Keratinocyte (primary cell): ENCODE measurements at regions not wholly inside any gene's neighbourhood (a gene's known extent, or its start where the extent isn't known, plus 50 kb on each side); places are given as distances from the start of the nearest gene placed in this dataset.

Experiments
- EZH2 ChIP-seq: IDR thresholded peaks from one replicate; pipeline ENCODE4 v1.6.1; 2012; ENCODE audit warnings: inconsistent platforms, mild to moderate bottlenecking, low read length, moderate library complexity
- TF ChIP-seq, protein P1 (sequence below), 3 experiments: IDR thresholded peaks in 1 of 3; conservative IDR thresholded peaks in 1 of 3; optimal IDR thresholded peaks in 1 of 3; 2 replicates in 2 of 3; 3 replicates in 1 of 3; pipeline versions ENCODE3 to v1.5.1; 2011; ENCODE audit warnings: low read length in 3 of 3, mild to moderate bottlenecking in 3 of 3, moderate library complexity in 2 of 3, control low read depth in 1 of 3, inconsistent platforms in 1 of 3; ENCODE audit not compliant: insufficient read depth in 2 of 3; ENCODE audit errors: extremely low read depth in 1 of 3

GRCh38 chr2:138356178-138356577, 145.4 kb upstream of the SPOPL start:
- TF ChIP-seq, protein P1, sequence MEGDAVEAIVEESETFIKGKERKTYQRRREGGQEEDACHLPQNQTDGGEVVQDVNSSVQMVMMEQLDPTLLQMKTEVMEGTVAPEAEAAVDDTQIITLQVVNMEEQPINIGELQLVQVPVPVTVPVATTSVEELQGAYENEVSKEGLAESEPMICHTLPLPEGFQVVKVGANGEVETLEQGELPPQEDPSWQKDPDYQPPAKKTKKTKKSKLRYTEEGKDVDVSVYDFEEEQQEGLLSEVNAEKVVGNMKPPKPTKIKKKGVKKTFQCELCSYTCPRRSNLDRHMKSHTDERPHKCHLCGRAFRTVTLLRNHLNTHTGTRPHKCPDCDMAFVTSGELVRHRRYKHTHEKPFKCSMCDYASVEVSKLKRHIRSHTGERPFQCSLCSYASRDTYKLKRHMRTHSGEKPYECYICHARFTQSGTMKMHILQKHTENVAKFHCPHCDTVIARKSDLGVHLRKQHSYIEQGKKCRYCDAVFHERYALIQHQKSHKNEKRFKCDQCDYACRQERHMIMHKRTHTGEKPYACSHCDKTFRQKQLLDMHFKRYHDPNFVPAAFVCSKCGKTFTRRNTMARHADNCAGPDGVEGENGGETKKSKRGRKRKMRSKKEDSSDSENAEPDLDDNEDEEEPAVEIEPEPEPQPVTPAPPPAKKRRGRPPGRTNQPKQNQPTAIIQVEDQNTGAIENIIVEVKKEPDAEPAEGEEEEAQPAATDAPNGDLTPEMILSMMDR (optimal IDR thresholded peaks at IDR 0.05 in 1 of 3, IDR thresholded peaks at IDR 0.05 in 1 of 3, conservative IDR thresholded peaks at IDR 0.05 in 1 of 3; ENCODE audit: extremely low read depth in 1 of 3, insufficient read depth in 2 of 3, low read length in 3 of 3): no peak
- TF ChIP-seq EZH2: no peak
